Central memory CD8-positive, alpha-beta T cell (primary cell): ENCODE measurements at regions not wholly inside any gene's neighbourhood (a gene's known extent, or its start where the extent isn't known, plus 50 kb on each side); places are given as distances from the start of the nearest gene placed in this dataset.
"Not testable (repeated sequence)": the region's sequence is repeated elsewhere in the genome, so short reads cannot be mapped to it uniquely, and the experiment has no call there.

ENCODE experiments used
- ATAC-seq: fragments of 150-1000 bp; cut with Tn5 transposase; replicated peaks from 2 replicates; pipeline ENCODE4 v1.10.0; 2022; ENCODE audit warnings: mild to moderate bottlenecking, moderate FRiP score, moderate number of reproducible peaks; ENCODE audit not compliant: poor library complexity, severe bottlenecking; ENCODE audit errors: extremely low read depth
- DNase-seq, 2 donors: peaks; one replicate each; pipeline ENCODE4 v3.0.0; 2021; ENCODE audit warnings: low spot score in 2 of 2
- H3K27ac Mint-ChIP-seq: one replicate; pipeline ENCODE4 v1.8.0; 2022; ENCODE audit warnings: low read depth, mild to moderate bottlenecking, moderate library complexity, mixed read lengths
- H3K27me3 Mint-ChIP-seq: one replicate; pipeline ENCODE4 v1.8.0; 2022; ENCODE audit warnings: mixed read lengths
- H3K36me3 Mint-ChIP-seq: one replicate; pipeline ENCODE4 v1.8.0; 2022; ENCODE audit warnings: mild to moderate bottlenecking, moderate library complexity, mixed read lengths; ENCODE audit not compliant: insufficient read depth
- H3K4me1 Mint-ChIP-seq: one replicate; pipeline ENCODE4 v1.8.0; 2022; ENCODE audit warnings: mixed read lengths
- H3K4me3 Mint-ChIP-seq: one replicate; pipeline ENCODE4 v1.8.0; 2022; ENCODE audit warnings: mild to moderate bottlenecking, moderate library complexity, mixed read lengths
- H3K9me3 Mint-ChIP-seq: one replicate; pipeline ENCODE4 v1.8.0; 2022; ENCODE audit warnings: mixed read lengths

DNA sequence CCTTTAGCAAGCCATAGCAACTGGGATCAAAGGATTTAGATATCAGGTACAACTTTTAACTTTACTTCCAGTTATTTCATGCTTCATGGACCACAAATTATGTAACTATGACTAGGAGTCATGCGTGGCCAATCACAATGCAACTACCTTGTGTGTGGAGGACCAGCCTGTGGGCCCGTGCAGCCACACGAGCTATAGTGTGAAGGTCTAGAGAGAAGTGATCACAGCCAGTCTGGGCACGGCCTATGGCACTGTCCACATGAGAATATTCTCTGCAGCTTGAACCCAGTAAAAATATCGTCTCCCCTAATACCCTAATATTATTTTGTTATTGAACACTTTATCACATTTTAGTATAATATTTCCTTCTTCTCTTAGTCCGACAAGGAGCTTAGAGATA lies 464.9 kb upstream of the MIR17HG start:
- Mint-ChIP-seq H3K4me1 (no peaks in the 10 kb centered on the region), H3K27ac (no peak overlapping the region)

DNA sequence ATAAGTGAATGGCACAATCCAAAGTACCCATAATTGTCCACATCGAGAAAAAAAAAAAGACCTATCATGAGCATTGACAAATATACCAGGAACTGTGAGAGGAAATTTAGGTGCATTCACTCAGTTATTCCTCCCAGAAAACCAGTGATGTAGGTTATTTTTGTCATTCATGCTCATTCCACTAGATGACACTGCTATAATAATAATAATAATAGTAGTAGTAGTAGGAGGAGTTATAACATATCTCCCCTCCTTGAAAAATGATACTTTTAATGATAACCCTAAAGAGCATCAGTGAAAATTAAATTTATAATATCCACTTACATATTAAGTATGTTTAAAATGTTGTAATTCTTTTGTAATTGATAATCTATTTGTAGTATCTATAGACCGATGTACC lies 463.9 kb upstream of the MIR17HG start:
- ATAC-seq: no peak
- H3K4me3 Mint-ChIP-seq: no peak overlapping the region
- DNase-seq: no peak
- H3K36me3 Mint-ChIP-seq: no peaks in the 10 kb centered on the region
- H3K9me3 Mint-ChIP-seq: peaks cover 10% of the 10 kb centered on the region
- no peaks in the 10 kb centered on the region for H3K4me1 Mint-ChIP-seq
- H3K27me3 Mint-ChIP-seq: no peaks in the 10 kb centered on the region
- H3K27ac Mint-ChIP-seq: no peak overlapping the region

More for the DNA sequence above, 464.9 kb upstream of the MIR17HG start:
- DNase-seq: no peak
- no peak overlapping the region for H3K4me3 Mint-ChIP-seq
- no peaks in the 10 kb centered on the region for H3K36me3 Mint-ChIP-seq
- ATAC-seq: no peak
- no peaks in the 10 kb centered on the region for H3K27me3 Mint-ChIP-seq
- peaks cover 10% of the 10 kb centered on the region for H3K9me3 Mint-ChIP-seq

DNA sequence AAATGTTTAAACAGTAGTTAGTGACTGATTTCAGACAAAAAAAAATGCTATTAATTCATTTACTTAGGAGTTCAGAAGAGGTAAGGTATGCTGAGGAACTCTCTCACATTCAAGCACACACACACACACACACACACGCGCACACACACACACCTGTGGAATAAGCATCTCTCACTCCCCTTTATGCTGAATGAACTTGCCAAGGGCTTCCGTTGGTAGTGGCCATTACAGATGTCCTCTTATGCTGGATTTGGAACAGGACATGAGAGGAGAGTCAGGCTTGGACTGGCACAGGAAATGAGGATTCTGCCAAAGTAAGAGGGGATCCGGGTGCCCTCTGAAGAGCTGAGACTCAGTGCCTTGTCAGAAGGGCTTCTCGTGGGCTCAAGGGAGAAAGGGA lies 463.4 kb upstream of the MIR17HG start:
- Mint-ChIP-seq H3K4me1 (no peaks in the 10 kb centered on the region), H3K36me3 (no peaks in the 10 kb centered on the region), H3K27me3 (no peaks in the 10 kb centered on the region), H3K4me3 (no peak overlapping the region), H3K27ac (no peak overlapping the region), H3K9me3 (peaks cover 10% of the 10 kb centered on the region)
- ATAC-seq (no peak), DNase-seq (no peak)

DNA sequence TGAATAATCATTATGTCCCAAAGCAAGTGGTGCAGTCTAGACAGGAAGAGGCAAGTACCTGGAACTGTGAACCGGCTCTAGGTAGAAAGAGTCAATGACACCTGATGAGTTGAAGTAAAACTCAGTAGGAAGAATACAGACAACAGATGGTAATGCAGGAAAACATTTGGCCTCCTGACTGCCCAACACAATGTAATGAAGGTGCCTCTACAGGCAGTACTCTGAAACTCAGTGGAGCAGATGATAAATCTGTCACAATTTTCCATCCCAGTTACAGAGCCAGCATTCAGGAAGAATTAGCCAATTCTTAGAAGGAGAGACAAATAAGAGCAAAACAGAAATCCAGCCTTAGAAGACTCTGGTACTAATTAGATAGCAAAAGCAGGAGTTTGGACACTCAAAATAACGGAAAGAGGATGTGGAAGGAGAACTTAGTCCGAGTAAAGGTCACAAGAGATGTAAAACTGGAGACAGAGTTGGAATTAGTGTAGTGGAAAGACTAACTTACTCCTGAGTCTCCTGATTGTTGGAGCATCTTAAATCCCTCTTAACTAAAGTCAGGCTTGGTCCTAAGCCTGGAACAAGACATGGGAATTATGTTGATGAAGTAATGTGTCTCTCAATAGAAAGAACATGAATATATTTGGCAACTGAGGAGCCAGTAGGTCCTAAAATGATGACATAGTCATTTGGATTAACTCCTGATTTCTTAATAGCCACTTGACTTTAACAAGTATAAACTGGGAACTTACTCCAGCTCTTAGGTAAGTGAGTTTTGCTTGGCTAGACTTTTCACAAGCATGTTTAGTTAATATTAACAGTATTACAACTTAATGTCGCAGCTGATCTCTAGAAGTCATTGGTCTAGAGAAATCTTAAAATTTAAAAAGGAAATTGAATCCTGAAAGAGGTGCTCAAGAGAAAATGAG lies 457.3 kb upstream of the MIR17HG start:
- Mint-ChIP-seq H3K9me3 (peaks cover 17% of the 10 kb centered on the region), H3K27me3 (no peaks in the 10 kb centered on the region), H3K36me3 (no peaks in the 10 kb centered on the region), H3K4me1 (no peaks in the 10 kb centered on the region), H3K27ac (no peak overlapping the region), H3K4me3 (no peak overlapping the region)
- DNase-seq (no peak), ATAC-seq (no peak)

DNA sequence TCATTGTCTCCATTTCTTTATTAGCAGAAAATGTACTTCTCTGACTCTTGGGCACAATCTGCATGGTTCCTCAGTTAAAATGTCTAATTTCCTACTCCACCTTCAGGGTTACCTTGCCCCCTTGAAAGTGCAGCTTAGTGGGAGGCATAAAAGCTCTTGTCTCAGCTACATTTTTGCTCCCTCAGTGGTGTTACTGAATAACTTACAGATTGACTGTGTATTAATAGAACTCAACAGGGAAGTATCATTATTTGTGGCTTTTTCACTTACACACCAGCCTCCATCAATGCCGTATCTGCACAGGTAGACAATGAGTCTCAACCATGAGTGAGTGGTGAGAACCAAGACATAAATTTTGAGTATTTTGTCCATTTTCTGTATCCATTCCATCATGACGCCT lies 456.2 kb upstream of the MIR17HG start:
- H3K36me3 Mint-ChIP-seq: no peaks in the 10 kb centered on the region
- no peaks in the 10 kb centered on the region for H3K4me1 Mint-ChIP-seq
- H3K4me3 Mint-ChIP-seq: no peak overlapping the region
- no peaks in the 10 kb centered on the region for H3K27me3 Mint-ChIP-seq
- H3K9me3 Mint-ChIP-seq: peaks cover 11% of the 10 kb centered on the region
- DNase-seq (no peak), ATAC-seq (no peak)
- no peak overlapping the region for H3K27ac Mint-ChIP-seq

DNA sequence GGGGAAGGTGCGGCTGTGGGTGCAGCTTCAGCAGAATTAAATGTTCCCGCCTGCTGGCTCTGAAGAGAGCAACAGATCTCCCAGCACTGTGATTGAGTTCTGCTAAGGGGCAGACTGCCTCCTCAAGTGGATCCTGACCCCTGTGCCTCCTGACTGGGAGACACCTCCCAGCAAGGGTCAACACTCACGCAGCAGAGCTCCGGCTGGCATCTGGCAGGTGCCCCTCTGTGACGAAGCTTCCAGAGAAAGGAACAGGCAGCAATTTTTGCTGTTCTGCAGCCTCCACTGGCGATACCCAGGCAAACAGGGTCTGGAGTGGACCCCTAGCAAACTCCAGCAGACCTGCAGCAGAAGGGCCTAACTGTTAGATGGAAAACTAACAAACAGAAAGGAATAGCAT lies 454.3 kb upstream of the MIR17HG start:
- not testable (repeated sequence) for ATAC-seq, H3K4me3 Mint-ChIP-seq, H3K4me1 Mint-ChIP-seq, H3K27me3 Mint-ChIP-seq, DNase-seq, H3K27ac Mint-ChIP-seq, H3K36me3 Mint-ChIP-seq
- H3K9me3 Mint-ChIP-seq: peaks cover 11% of the 10 kb centered on the region

DNA sequence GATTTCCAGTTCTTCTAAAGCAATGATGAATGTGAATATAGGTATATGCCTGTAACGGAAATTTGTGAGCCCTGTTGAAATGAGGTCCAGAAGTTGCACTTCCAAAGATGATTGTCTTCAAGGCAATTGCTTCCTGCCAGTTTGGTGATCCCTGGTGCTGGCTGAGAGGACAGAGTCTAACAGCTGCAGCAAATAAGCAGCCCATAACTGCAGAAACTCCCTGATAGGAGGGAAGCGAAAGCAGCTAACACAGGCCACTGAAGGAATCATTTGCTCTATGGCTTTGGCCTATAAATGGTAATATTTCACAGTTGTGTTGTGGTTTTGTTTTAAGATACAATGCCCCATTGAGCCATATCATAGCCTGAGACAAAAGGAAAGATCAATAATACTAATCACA lies 451.5 kb upstream of the MIR17HG start:
- Mint-ChIP-seq H3K27me3 (no peaks in the 10 kb centered on the region), H3K9me3 (peaks cover 11% of the 10 kb centered on the region), H3K4me3 (no peak overlapping the region), H3K4me1 (no peaks in the 10 kb centered on the region), H3K27ac (no peak overlapping the region), H3K36me3 (no peaks in the 10 kb centered on the region)
- DNase-seq (no peak), ATAC-seq (no peak)

DNA sequence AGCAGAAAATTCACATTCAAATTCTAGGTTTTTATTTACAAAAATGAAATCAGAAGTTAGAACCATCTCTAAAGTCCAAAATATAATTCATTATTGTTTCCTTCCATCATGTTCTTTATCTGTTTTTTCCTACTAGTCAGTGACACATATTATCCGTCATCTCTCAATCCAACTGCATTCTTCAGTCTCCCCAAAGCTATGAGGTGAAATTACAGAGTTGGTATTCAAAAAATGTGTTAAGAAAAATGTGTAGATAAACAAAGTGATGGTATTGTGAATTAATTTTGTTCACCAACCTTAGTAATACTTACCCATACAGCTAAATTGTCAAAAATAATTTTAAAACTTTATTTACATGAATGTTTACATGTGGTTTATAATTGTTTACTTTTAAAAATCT lies 448.7 kb upstream of the MIR17HG start:
- no peaks in the 10 kb centered on the region for H3K4me1 Mint-ChIP-seq
- no peak overlapping the region for H3K27ac Mint-ChIP-seq
- peaks cover 19% of the 10 kb centered on the region for H3K9me3 Mint-ChIP-seq
- no peak for DNase-seq
- H3K36me3 Mint-ChIP-seq: no peaks in the 10 kb centered on the region
- no peaks in the 10 kb centered on the region for H3K27me3 Mint-ChIP-seq
- ATAC-seq: no peak
- H3K4me3 Mint-ChIP-seq: no peak overlapping the region

DNA sequence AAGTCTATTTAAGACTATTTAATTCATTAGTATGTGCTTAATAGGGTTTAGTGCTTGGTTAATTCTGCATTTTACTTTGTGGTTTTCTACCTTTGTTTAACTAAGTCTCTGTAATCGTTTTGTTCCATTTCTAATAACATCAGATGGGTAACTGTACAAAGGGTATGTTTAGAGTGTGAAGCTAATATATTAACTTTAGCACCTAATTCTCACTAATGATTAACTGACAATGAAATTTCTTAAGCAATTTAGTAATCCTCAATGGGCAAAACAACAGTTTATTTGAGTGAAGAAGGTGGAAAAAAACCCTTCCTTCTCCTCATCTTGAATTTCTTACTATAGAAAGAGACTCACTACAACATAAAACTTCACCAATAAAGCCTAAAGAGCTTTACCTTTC lies 448.1 kb upstream of the MIR17HG start:
- Mint-ChIP-seq H3K27me3 (no peaks in the 10 kb centered on the region), H3K36me3 (no peaks in the 10 kb centered on the region), H3K4me1 (no peaks in the 10 kb centered on the region), H3K9me3 (peaks cover 19% of the 10 kb centered on the region), H3K27ac (no peak overlapping the region), H3K4me3 (no peak overlapping the region)
- ATAC-seq: no peak
- DNase-seq: no peak

DNA sequence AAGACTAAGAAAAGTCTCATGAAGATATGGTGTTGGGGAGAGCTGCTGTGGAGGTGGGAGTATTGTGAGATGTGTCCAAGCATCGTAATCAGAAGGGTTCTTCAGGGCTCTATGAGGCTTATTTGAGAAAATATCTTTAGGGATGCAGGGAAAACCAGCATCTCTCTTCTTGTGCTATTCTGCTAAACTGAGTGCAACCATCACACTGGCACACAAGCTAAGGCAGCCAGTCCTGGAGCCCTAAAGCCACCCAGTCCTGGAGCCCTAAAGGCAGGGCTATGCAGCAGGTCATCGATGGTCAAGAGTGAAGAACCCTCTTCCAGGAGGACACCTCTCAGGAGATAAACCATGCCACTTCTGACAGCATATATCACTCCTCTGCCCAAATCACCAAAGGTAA lies 445.2 kb upstream of the MIR17HG start:
- Mint-ChIP-seq H3K4me3 (no peak overlapping the region), H3K27me3 (no peaks in the 10 kb centered on the region), H3K36me3 (no peaks in the 10 kb centered on the region), H3K4me1 (no peaks in the 10 kb centered on the region), H3K9me3 (peaks cover 31% of the 10 kb centered on the region), H3K27ac (no peak overlapping the region)
- ATAC-seq (no peak), DNase-seq (no peak)

DNA sequence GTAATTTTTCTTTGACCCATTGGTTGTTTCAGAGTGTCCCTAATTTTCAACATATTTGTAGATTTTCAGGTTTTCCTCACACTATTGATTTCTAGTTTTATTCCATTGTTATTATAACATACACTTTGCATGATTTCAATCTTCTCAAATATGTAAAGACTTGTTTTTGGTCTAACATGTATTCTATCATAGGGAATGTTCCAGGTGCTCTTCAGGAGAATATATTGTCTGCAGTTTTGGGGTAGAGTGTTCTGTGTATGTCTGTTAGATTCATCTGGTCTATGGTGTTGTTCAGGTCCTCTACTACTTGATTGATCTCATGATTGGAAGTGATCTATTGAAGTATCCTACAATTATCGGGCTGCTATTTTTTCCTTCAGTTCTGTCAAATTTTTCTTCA lies 440.9 kb upstream of the MIR17HG start:
- peaks cover 19% of the 10 kb centered on the region for H3K9me3 Mint-ChIP-seq
- no peaks in the 10 kb centered on the region for H3K27me3 Mint-ChIP-seq
- no peak overlapping the region for H3K27ac Mint-ChIP-seq
- no peaks in the 10 kb centered on the region for H3K36me3 Mint-ChIP-seq
- no peaks in the 10 kb centered on the region for H3K4me1 Mint-ChIP-seq
- ATAC-seq (no peak), DNase-seq (no peak)
- no peak overlapping the region for H3K4me3 Mint-ChIP-seq

DNA sequence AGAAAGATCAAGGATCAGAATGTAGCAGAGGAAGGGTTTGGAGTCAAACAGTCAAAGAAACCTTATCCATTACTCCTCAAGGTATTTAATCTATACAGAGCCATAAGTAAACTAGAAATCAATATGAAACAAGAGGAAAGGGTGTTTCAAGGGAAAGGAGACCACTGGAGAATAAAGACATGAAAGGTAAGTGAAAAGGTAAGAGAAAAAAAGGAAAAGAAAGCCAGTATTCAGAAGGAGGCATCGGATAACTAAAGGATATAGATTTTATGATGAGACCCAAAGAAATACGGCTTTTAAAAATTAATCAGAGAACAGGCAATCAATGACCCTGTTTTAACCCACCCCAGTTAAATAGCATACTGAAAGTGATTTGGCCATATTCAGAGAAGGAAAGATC lies 438.7 kb upstream of the MIR17HG start:
- Mint-ChIP-seq H3K9me3 (peaks cover 12% of the 10 kb centered on the region), H3K4me1 (no peaks in the 10 kb centered on the region), H3K4me3 (no peak overlapping the region), H3K27ac (no peak overlapping the region), H3K27me3 (no peaks in the 10 kb centered on the region), H3K36me3 (no peaks in the 10 kb centered on the region)
- DNase-seq (no peak), ATAC-seq (no peak)

DNA sequence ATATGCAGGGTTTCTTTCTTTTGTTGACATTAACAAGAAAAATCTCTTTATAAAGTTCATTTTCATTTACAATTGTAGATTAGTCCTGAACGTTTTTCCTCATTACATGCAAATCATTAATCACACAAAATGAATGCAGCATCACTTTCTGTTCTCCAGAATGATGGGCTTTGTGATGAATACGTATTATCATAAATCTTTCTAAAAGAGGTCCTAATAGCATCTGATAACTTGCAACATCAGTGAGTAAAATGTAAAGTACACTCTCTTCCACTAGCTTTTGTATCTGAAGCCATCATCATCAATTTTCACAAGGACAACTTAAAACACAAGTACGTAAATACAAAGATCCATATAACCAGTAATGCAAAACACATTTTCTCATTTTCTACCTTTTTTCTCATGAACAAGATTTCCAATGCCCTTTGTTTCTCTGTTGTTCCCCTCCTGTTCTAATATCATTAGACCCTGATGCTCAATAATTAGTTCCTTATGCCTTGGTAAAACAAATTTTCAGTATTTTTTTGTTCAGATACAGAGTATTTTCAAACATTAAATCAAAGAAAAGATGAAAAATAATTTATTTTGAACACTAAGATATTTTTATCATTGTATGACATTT lies 437.4 kb upstream of the MIR17HG start:
- Mint-ChIP-seq H3K27ac (no peak overlapping the region), H3K36me3 (no peaks in the 10 kb centered on the region), H3K27me3 (no peaks in the 10 kb centered on the region), H3K4me3 (no peak overlapping the region), H3K4me1 (no peaks in the 10 kb centered on the region), H3K9me3 (peaks cover 15% of the 10 kb centered on the region)
- DNase-seq (no peak), ATAC-seq (no peak)
